ENCODE measurements at regions not wholly inside any gene's neighbourhood (a gene's known extent, or its start where the extent isn't known, plus 50 kb on each side); places are given as distances from the start of the nearest gene placed in this dataset.
A peak's percentile ranks its signal among the peaks of the same experiment; 100 is the strongest.
"Not testable (repeated sequence)": the region's sequence is repeated elsewhere in the genome, so short reads cannot be mapped to it uniquely, and the experiment has no call there.

- peak; percentile 55 for DNase-seq (ENCODE audit: low spot score)
These were observed 55.1 kb downstream of the CYCS start for GRCh38 chr7:25069900-25070443.

DNA sequence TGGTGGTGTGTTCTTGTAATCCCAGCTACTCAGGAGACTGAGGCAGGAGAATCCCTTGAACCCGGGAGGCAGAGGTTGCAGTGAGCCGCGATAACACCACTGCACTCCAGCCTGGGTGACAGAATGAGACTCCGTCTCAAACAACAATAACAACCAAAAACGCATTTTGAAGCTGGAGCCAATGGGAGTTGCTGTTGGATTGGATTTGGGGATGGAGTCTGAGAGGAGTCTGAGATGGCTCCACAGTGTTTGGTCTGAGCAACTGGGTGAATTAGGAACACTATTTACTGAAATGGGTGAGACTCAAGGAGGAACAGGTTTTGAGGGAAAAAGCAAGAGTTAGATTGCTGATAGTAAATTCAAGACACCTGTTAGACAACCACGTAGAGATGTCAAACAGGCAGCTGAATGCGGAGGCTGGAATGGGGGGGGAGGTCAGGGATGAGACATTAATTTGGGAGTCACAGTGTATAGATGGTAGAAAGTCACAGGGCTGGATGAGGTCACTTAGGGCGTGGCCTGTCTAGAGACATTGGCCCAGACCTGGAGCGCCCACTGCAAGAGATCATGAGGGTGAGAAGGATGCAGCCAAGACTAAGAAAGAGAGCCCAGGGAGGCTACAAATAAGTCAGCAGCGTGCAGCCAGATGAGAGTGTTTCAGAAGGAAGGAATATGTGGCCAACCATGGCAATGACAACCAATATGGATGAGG lies 56.4 kb downstream of the CYCS start:
- no peak for DNase-seq (ENCODE audit: low spot score)

DNA sequence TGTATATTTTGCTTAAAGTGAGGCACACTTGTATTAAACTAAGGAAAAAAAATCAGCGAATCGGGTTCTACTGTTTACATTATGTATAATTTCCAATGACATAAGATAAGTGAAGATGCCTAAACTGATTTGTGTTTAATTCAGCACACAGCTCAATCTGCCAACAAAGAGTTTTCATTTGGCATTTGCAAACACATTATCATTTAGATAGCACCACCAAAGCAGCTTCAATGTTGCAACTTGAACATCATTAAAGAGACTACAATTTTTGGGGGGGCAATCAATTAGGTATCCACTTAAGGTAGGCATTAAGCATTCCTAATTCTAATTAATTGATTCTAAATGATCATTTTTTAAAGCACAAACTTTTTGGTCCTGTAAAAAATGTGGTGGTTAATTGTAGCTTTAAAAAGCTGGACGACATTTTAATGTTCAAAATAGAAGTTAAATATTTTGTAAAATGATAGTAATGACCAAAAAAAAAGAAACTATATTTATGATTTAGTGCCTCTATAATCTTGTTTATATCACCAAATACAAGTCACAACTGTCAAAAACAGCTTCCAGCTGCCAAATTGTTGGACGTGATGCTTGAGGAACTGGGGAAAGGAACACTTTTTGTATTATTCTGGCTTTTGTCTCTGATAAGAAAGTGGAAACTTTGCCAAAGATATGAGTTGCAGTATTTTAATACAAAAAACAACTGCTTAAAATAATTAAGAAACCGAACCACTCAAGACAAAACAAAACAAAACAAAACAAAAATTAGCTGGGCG lies 57.1 kb downstream of the CYCS start:
- no peak for DNase-seq (ENCODE audit: low spot score)

DNA sequence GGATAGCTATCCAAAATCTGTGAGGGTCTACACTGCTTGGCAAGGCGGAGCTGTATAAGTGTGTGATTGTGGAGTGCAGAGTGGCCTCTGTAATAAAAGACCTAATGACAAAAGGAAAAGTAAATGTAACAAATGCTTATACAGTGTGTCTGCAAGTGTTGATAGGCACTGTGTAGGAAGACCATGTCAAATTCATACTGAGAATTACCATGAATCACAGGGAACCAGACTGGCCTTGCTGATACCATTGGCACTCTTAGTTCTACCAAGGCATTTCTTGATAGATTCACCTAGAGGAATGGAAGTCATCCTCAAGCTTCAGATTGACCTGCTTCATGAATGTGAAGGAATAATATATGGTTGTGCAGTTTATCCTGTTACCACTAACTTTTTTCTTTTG lies 58.8 kb downstream of the CYCS start:
- DNase-seq (ENCODE audit: low spot score): no peak

- DNase-seq (ENCODE audit: low spot score): no peak
These were observed 62.7 kb downstream of the CYCS start for GRCh38 chr7:25062380-25062779.

DNA sequence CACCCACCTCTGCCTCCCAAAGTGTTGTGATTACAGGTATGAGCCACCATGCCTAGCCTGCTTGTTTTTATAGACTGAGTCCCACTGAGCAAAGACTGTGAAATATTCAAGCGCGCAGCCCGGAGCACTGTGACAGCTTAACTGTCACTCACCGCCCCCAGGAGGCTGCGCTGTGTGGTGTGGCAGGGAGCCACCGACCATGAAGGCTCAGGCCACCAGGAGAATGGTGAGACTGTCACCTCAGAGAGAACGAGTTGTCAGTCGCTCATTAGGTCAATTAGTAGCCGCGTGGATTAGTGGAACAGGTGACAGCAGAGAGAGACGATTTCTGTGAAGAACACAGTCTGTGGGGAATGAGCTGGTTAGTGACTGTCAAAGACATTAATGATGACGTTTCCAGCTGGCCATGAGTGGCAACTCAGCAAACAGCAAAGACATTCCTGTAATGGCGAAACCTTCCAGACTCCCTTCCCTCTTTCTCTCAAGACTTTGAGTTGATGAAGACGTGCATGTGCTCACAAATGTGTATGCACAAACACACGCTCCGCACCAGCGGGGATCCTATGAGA lies 64.5 kb downstream of the CYCS start:
- no peak for DNase-seq (ENCODE audit: low spot score)

DNA sequence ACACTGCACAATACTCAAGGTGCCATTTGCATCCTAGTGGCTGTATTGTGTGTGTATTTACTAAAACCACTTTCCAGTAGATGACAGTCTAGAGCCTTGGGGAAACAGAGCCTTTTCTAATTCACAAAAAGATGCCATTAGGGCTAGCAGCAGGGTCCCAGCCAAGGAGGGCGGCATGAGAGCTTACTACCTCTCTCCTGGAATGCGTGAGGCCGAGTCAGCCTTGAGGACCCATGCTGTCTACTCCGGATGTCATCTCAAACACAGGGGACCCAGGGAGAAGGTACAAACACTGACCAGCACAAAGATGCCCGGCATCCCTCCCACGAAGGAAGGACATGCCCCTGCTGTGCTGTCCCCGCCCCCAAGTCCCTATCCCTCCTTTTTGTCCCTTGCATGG lies 65.5 kb downstream of the CYCS start:
- no peak for DNase-seq (ENCODE audit: low spot score)

DNA sequence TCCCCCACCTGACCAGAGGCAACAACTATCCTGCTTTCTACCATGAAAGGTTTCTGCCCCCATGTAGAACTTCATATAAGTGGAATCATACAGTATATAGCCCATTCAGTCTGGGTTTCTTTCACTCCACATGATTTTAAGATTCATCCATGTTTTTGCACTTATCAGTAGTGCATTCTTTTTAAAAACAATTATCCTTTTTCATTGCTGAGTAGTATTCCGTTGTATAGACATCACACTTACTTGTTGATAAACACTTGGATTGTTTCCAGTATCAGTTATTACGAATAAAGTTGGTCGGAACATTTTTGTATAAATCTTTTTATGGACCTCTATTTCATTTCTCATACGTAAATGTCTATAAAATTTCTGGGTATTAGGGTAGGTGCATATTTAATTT lies 68.7 kb downstream of the CYCS start:
- DNase-seq (ENCODE audit: low spot score): no peak

DNA sequence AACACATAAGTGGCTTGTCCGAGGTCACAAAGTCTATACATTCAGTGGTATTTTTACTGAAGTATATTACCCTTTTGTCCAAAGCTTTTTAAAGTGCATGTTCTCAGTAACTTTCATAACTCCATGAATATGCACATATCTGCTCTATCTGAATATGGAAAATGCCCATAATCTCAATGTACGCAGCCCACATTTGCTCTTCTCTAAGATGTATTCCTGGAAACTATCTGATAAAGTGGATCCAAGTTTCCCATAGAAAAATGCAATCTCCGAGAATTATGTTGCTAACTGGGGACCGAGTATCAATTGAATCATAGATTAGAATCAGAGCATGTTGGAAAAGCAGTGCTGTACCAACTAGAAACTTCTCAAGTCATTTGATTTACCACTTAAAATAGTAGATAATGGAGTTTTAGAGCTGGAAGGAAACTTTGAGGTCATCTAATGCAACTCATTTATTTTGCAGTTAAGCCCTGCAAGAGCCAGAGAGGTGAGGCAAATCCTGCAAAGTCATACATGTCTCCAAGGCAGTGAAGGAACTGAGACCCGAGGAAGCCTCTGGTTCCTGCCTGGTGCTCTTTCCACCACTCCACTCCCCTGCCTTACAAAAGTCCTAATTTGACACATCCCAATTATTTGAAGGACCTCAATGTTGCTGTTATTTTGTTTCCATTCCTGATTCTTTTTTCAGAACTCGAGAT lies 69.4 kb downstream of the CYCS start:
- DNase-seq (ENCODE audit: low spot score): no peak

DNA sequence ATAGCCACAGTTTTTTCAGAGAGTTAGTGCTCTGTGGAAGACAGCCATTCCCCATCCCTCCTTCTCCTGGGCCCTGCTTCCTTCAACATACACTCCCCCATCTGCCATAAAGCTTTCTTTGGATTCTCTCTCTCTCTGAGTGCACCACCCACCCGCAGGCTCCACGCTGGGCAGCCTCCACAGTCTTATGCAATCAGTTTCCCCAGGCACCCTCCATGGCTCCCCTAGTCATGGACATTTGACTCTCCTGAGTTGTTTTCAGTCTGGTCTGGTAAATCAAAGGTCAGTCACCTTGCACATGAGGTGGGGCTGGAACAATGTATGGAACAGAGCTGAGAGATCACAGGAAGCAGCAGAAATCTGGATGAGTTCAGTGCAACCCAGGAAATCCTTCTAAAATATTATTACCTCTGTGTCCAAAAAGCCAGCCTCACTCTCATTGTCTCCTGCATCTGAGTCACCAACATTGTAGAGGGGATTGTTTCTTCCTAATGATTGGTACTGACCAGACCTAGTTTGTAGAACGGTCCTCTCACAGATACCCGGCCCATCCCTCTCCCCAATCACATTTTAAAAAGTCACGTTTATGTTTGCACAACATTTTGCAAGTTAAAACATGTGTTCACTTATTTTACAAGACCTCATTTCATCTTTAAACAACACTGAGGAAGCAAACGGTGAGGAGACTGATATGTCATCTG lies 70.1 kb downstream of the CYCS start:
- no peak for DNase-seq (ENCODE audit: low spot score)

DNA sequence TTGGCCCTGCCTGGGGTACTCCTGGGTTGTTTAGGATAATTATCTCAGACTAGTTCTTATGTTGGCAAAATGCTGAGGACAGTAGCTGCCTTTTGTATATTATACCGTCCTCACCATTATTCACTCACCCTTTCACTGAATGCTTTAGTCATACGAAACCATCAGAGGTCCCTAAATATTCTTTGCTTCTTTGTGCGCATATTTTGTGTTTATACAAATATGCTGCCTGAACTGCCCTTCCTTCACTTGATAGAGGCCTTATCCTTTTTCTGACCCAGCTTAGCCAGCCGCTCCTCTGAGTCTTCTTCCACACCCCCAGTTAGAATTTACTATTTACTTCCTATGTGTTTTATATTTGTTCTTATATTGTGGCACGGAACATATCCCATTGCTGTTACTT lies 70.2 kb upstream of the OSBPL3 start:
- DNase-seq (ENCODE audit: low spot score): no peak

- DNase-seq (ENCODE audit: low spot score): no peak
These were observed 68.5 kb upstream of the OSBPL3 start for GRCh38 chr7:25048444-25048834.

DNA sequence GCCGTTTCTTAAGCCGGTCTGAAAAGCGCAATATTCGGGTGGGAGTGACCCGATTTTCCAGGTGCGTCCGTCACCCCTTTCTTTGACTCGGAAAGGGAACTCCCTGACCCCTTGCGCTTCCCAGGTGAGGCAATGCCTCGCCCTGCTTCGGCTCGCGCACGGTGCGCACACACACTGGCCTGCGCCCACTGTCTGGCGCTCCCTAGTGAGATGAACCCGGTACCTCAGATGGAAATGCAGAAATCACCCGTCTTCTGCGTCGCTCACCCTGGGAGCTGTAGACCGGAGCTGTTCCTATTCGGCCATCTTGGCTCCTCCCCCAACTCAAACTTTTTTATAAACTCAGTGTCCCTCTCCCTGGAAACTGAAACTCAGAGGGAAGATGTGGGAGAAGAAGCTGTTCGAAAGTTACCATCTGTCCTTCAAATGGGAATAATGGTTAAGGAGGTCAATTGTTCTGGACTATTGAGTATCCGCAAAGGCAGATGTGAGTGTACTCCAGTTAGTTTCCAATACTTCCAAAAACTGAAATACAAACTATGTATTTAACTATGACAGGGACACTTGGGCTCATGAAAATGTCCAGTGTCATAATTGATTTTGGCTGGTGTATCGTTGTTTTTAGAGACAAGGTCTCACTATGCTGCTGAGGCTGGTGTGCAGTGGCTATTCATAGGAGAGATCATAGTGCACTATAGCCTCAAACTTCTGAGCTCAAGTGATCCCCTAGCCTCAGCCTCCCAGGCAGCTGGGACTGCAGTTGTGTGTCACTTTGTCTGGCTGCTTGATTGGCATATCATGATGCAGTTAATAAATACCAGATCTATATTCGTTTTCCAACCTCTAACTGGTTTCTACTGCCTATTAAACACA lies 67.8 kb upstream of the OSBPL3 start:
- DNase-seq (ENCODE audit: low spot score): not testable (repeated sequence)

DNA sequence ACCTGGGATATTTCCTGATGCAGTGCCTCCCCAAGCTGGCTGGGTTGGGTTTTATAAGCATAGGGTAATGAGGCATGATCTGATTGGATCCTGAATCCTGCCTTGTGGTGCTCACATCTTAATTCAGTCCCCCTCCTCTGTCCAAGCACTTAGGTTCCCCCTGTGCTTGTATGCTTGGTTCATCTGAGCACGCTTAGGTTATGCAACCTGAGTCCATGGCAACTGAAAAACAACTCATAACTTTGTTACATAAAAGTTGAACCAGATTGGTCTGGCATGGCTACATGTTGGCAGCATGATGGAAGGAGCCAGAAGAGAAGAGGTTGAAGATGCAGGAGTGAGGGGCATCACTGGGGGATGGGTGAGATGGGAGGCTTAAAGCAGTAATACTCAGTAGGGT lies 57.3 kb upstream of the OSBPL3 start:
- DNase-seq (ENCODE audit: low spot score): no peak

GRCh38 chr7:25035274-25035673 lies 55.3 kb upstream of the OSBPL3 start:
- DNase-seq (ENCODE audit: low spot score): no peak

- DNase-seq (ENCODE audit: low spot score): no peak
These were observed 54.2 kb upstream of the OSBPL3 start for GRCh38 chr7:25034136-25034535.

GRCh38 chr7:25032774-25033743 lies 53.1 kb upstream of the OSBPL3 start:
- DNase-seq (ENCODE audit: low spot score): no peak

GRCh38 chr7:25031432-25031831 lies 51.5 kb upstream of the OSBPL3 start:
- no peak for DNase-seq (ENCODE audit: low spot score)

DNA sequence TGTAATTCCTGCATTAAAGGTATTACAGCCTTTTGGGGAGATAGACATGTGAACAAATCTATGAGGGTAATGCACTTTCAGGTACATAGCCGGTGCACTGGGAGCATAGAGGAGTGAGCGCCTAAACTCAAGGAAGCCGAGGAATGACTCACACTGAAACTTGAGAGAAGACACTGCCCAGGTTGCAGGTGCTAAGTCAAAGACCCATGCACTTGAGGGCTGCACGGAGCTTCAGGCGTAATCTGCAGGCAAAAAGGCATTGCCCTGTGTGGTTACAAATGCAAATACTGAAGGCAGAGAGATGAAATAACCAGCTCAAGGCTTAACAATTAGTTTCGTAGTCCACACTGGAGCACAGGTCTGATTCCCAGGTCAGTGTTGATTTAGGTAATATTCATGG lies 51.0 kb upstream of the OSBPL3 start:
- no peak for DNase-seq (ENCODE audit: low spot score)

Data from globus pallidus (tissue), 1 donor.